Body of pancreas (tissue), 4 donors: ENCODE measurements at regions not wholly inside any gene's neighbourhood (a gene's known extent, or its start where the extent isn't known, plus 50 kb on each side); places are given as distances from the start of the nearest gene placed in this dataset.

Experiments used
- CTCF ChIP-seq, 7 experiments: fragments of 450-650 bp in 4 of 7; fragments of 200-600 bp in 3 of 7; sonication (generic) in 3 of 7; IDR thresholded peaks; one replicate each; pipeline ENCODE4 v1.5.1; 2016 to 2019; ENCODE audit warnings: antibody characterized with exemption in 7 of 7
- POLR2A ChIP-seq, 3 donors: fragments of 450-650 bp; IDR thresholded peaks; one replicate each; pipeline ENCODE4 v1.6.1; 2016; ENCODE audit warnings: antibody characterized with exemption in 3 of 3, mild to moderate bottlenecking in 2 of 3

DNA sequence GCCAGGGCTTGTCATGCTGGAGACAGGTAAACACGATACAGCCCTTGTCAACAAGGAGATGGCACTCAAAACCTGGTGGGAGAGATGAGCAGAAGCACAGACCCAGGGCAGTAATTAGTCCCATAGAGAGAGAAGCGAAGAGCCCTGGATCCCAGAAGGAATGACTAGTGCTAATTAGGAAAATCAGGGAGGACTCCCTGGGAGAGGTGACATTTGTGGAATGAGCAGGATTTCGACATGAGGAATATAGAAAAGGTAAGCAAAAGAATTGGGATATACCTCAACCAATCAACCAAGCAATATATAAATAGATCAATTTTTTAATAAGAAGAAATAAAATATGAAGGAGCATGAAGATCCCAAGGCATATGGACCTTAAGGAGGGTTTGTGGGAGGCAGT, 98.5 kb upstream of the GJB5 start:
- TF ChIP-seq CTCF (IDR thresholded peaks at IDR 0.05) (no peak), POLR2A (IDR thresholded peaks at IDR 0.05) (no peak)
